ENCODE measurements at regions not wholly inside any gene's neighbourhood (a gene's known extent, or its start where the extent isn't known, plus 50 kb on each side); places are given as distances from the start of the nearest gene placed in this dataset.

- TF ChIP-seq GATA1 (IDR thresholded peaks at IDR 0.05; ENCODE audit: low read depth, low read length) (no peak), POLR2A (IDR thresholded peaks at IDR 0.05; ENCODE audit: low read length) (no peak)
- DNase-seq = no peak
These were observed 190.7 kb upstream of the CD96 start for GRCh38 chr3:111351334-111351733.

- TF ChIP-seq POLR2A (IDR thresholded peaks at IDR 0.05; ENCODE audit: low read length) (no peak), GATA1 (IDR thresholded peaks at IDR 0.05; ENCODE audit: low read depth, low read length) (no peak)
- no peak for DNase-seq
These were observed 189.4 kb upstream of the CD96 start for GRCh38 chr3:111352585-111352984.

- DNase-seq = no peak
- TF ChIP-seq POLR2A (IDR thresholded peaks at IDR 0.05; ENCODE audit: low read length) (no peak), GATA1 (IDR thresholded peaks at IDR 0.05; ENCODE audit: low read depth, low read length) (no peak)
These were observed 182.6 kb upstream of the CD96 start for GRCh38 chr3:111359261-111360030.

GRCh38 chr3:111362381-111363009, 179.5 kb upstream of the CD96 start:
- TF ChIP-seq POLR2A (IDR thresholded peaks at IDR 0.05; ENCODE audit: low read length) (no peak), GATA1 (IDR thresholded peaks at IDR 0.05; ENCODE audit: low read depth, low read length) (no peak)
- no peak for DNase-seq

GRCh38 chr3:111366515-111366914, 175.5 kb upstream of the CD96 start:
- TF ChIP-seq GATA1 (IDR thresholded peaks at IDR 0.05; ENCODE audit: low read depth, low read length) (no peak), POLR2A (IDR thresholded peaks at IDR 0.05; ENCODE audit: low read length) (no peak)
- DNase-seq = no peak

- DNase-seq = no peak
- no peak for TF ChIP-seq POLR2A (IDR thresholded peaks at IDR 0.05; ENCODE audit: low read length)
- TF ChIP-seq GATA1 (IDR thresholded peaks at IDR 0.05; ENCODE audit: low read depth, low read length) = no peak
These were observed 173.9 kb upstream of the CD96 start for GRCh38 chr3:111368056-111368455.

GRCh38 chr3:111369958-111370357, 172.0 kb upstream of the CD96 start:
- TF ChIP-seq GATA1 (IDR thresholded peaks at IDR 0.05; ENCODE audit: low read depth, low read length) = no peak
- no peak for TF ChIP-seq POLR2A (IDR thresholded peaks at IDR 0.05; ENCODE audit: low read length)
- DNase-seq = no peak

- no peak for TF ChIP-seq POLR2A (IDR thresholded peaks at IDR 0.05; ENCODE audit: low read length)
- TF ChIP-seq GATA1 (IDR thresholded peaks at IDR 0.05; ENCODE audit: low read depth, low read length) = no peak
- no peak for DNase-seq
These were observed 168.8 kb upstream of the CD96 start for GRCh38 chr3:111373239-111373638.

- DNase-seq = no peak
- TF ChIP-seq GATA1 (IDR thresholded peaks at IDR 0.05; ENCODE audit: low read depth, low read length) (no peak), POLR2A (IDR thresholded peaks at IDR 0.05; ENCODE audit: low read length) (no peak)
These were observed 168.1 kb upstream of the CD96 start for GRCh38 chr3:111373861-111374260.

- no peak for TF ChIP-seq GATA1 (IDR thresholded peaks at IDR 0.05; ENCODE audit: low read depth, low read length)
- no peak for TF ChIP-seq POLR2A (IDR thresholded peaks at IDR 0.05; ENCODE audit: low read length)
- DNase-seq = peak in 1 of 2 experiments; percentile 36
These were observed 156.0 kb upstream of the CD96 start for GRCh38 chr3:111385971-111386495.

GRCh38 chr3:111392894-111393398, 149.1 kb upstream of the CD96 start:
- TF ChIP-seq POLR2A (IDR thresholded peaks at IDR 0.05; ENCODE audit: low read length) = no peak
- no peak for TF ChIP-seq GATA1 (IDR thresholded peaks at IDR 0.05; ENCODE audit: low read depth, low read length)
- no peak for DNase-seq

- DNase-seq = no peak
- TF ChIP-seq POLR2A (IDR thresholded peaks at IDR 0.05; ENCODE audit: low read length) (no peak), GATA1 (IDR thresholded peaks at IDR 0.05; ENCODE audit: low read depth, low read length) (no peak)
These were observed 129.3 kb upstream of the CD96 start for GRCh38 chr3:111412656-111413055.

- no peak for DNase-seq
- no peak for TF ChIP-seq GATA1 (IDR thresholded peaks at IDR 0.05; ENCODE audit: low read depth, low read length)
- TF ChIP-seq POLR2A (IDR thresholded peaks at IDR 0.05; ENCODE audit: low read length) = no peak
These were observed 127.5 kb upstream of the CD96 start for GRCh38 chr3:111414531-111414930.

GRCh38 chr3:111415018-111415417, 127.0 kb upstream of the CD96 start:
- DNase-seq = no peak
- no peak for TF ChIP-seq POLR2A (IDR thresholded peaks at IDR 0.05; ENCODE audit: low read length)
- TF ChIP-seq GATA1 (IDR thresholded peaks at IDR 0.05; ENCODE audit: low read depth, low read length) = no peak

Data from erythroblast (primary cell).